SK-N-SH treated with all-trans-retinoic acid at 6 μM for 48 hours (cell line): ENCODE measurements at regions not wholly inside any gene's neighbourhood (a gene's known extent, or its start where the extent isn't known, plus 50 kb on each side); places are given as distances from the start of the nearest gene placed in this dataset.

Experiments used
- ARNTL ChIP-seq: fragments of 450-650 bp; formaldehyde crosslinking; IDR thresholded peaks from 2 replicates; pipeline ENCODE4 v1.5.0; 2020; ENCODE audit warnings: low read depth, mild to moderate bottlenecking, moderate library complexity, borderline replicate concordance
- BACH2 ChIP-seq: fragments of 250-450 bp; sonication (Bioruptor Pico); IDR thresholded peaks from 2 replicates; pipeline ENCODE4 v1.9.0; 2021; ENCODE audit warnings: mild to moderate bottlenecking, borderline replicate concordance
- CREB5 ChIP-seq: fragments of 250-450 bp; sonication (Bioruptor Pico); IDR thresholded peaks from 2 replicates; pipeline ENCODE4 v1.5.1; 2020; ENCODE audit warnings: low read depth, mild to moderate bottlenecking, moderate library complexity
- ESRRG ChIP-seq: fragments of 250-450 bp; sonication (Bioruptor Pico); IDR thresholded peaks from 2 replicates; pipeline ENCODE4 v1.6.1; 2021; ENCODE audit warnings: mild to moderate bottlenecking
- GLIS3 ChIP-seq: fragments of 250-450 bp; sonication (Bioruptor Pico); IDR thresholded peaks from 2 replicates; pipeline ENCODE4 v1.5.0; 2020; ENCODE audit warnings: mild to moderate bottlenecking, moderate library complexity
- ISL1 ChIP-seq: fragments of 250-450 bp; sonication (Bioruptor Pico); IDR thresholded peaks from 2 replicates; pipeline ENCODE4 v2.1.2; 2022; ENCODE audit warnings: mild to moderate bottlenecking, moderate library complexity
- PATZ1 ChIP-seq: fragments of 250-450 bp; sonication (Bioruptor Pico); IDR thresholded peaks from 2 replicates; pipeline ENCODE4 v1.8.0; 2020; ENCODE audit warnings: mild to moderate bottlenecking, moderate library complexity, borderline replicate concordance
- POU6F1 ChIP-seq: fragments of 250-450 bp; sonication (Bioruptor Pico); IDR thresholded peaks from 2 replicates; pipeline ENCODE4 v1.8.0; 2021; ENCODE audit warnings: low read depth, mild to moderate bottlenecking, moderate library complexity, borderline replicate concordance
- TOX ChIP-seq: fragments of 250-450 bp; sonication (Bioruptor Pico); IDR thresholded peaks from 2 replicates; pipeline ENCODE4 v1.8.0; 2021; ENCODE audit warnings: mild to moderate bottlenecking, moderate library complexity, borderline replicate concordance
- ZFP3 ChIP-seq: fragments of 250-450 bp; sonication (Bioruptor Pico); IDR thresholded peaks from 2 replicates; pipeline ENCODE4 v1.5.0; 2020; ENCODE audit warnings: mild to moderate bottlenecking, moderate library complexity
- ZFP30 ChIP-seq: fragments of 450-650 bp; formaldehyde crosslinking; IDR thresholded peaks from 2 replicates; pipeline ENCODE4 v1.5.0; 2022; ENCODE audit warnings: mild to moderate bottlenecking, moderate library complexity
- ZNF565 ChIP-seq: fragments of 450-650 bp; formaldehyde crosslinking; conservative IDR thresholded peaks from 2 replicates; pipeline ENCODE4 v1.5.0; 2020; ENCODE audit warnings: low read depth, mild to moderate bottlenecking, moderate library complexity
- ZNF8 ChIP-seq: fragments of 450-650 bp; formaldehyde crosslinking; IDR thresholded peaks from 2 replicates; pipeline ENCODE4 v1.5.0; 2020; ENCODE audit warnings: mild to moderate bottlenecking, moderate library complexity

- TF ChIP-seq ISL1 (CRISPR knock-in tag) (no peak), ARNTL (no peak), PATZ1 (CRISPR knock-in tag) (no peak), GLIS3 (no peak), ZFP3 (CRISPR knock-in tag) (no peak), CREB5 (CRISPR knock-in tag) (no peak), ZNF565 (CRISPR knock-in tag) (no peak), ZNF8 (no peak), TOX (no peak), BACH2 (CRISPR knock-in tag) (no peak), ZFP30 (no peak), POU6F1 (CRISPR knock-in tag) (no peak), ESRRG (CRISPR knock-in tag) (no peak)
Measured at GRCh38 chr9:2567922-2568321, 53.7 kb upstream of the VLDLR start.
